HepG2 (cell line): ENCODE measurements at regions not wholly inside any gene's neighbourhood (a gene's known extent, or its start where the extent isn't known, plus 50 kb on each side); places are given as distances from the start of the nearest gene placed in this dataset.

ENCODE experiments used
- ARNTL ChIP-seq: sonication (generic); formaldehyde crosslinking; IDR thresholded peaks from 2 replicates; pipeline ENCODE4 v1.4.0; 2020; ENCODE audit warnings: mild to moderate bottlenecking, missing genetic modification reagents
- CTCF ChIP-seq: sonication (generic); formaldehyde crosslinking; IDR thresholded peaks from 2 replicates; pipeline ENCODE4 v1.5.0; 2020; ENCODE audit warnings: mild to moderate bottlenecking, missing genetic modification reagents, moderate library complexity
- EZH2 ChIP-seq: conservative IDR thresholded peaks from 2 replicates; pipeline ENCODE4 v1.6.1; 2012; ENCODE audit warnings: mild to moderate bottlenecking, low read depth, low read length, moderate library complexity
- FOXJ3 ChIP-seq: sonication (generic); formaldehyde crosslinking; IDR thresholded peaks from 2 replicates; pipeline ENCODE4 v1.4.0; 2020; ENCODE audit warnings: missing genetic modification reagents, mild to moderate bottlenecking, borderline replicate concordance
- IRF2 ChIP-seq: IDR thresholded peaks from 2 replicates; pipeline ENCODE4 v1.6.1; 2018; ENCODE audit warnings: missing genetic modification reagents, missing compliant biosample characterization
- MAX ChIP-seq: IDR thresholded peaks from 2 replicates; pipeline ENCODE4 v1.6.1; 2012; ENCODE audit warnings: inconsistent platforms
- NR3C1 ChIP-seq: sonication (generic); formaldehyde crosslinking; IDR thresholded peaks from 2 replicates; pipeline ENCODE4 v1.4.0; 2020; ENCODE audit warnings: missing genetic modification reagents
- TFE3 ChIP-seq: IDR thresholded peaks from 2 replicates; pipeline ENCODE4 v1.6.1; 2016
- ZNF33A ChIP-seq: sonication (generic); formaldehyde crosslinking; IDR thresholded peaks from 2 replicates; pipeline ENCODE4 v1.5.1; 2020; ENCODE audit warnings: missing genetic modification reagents, mild to moderate bottlenecking, moderate library complexity, borderline replicate concordance
- ZSCAN5A ChIP-seq: sonication (generic); formaldehyde crosslinking; IDR thresholded peaks from 2 replicates; pipeline ENCODE4 v1.8.0; 2022; ENCODE audit warnings: mild to moderate bottlenecking, missing genetic modification reagents, borderline replicate concordance

GRCh38 chr10:36669615-36670352 is 455.6 kb upstream of the ANKRD30A start:
- TF ChIP-seq EZH2 (no peak), ZSCAN5A (CRISPR knock-in tag) (no peak), ZNF33A (CRISPR knock-in tag) (no peak), ARNTL (CRISPR knock-in tag) (no peak), IRF2 (no peak), FOXJ3 (CRISPR knock-in tag) (no peak), CTCF (CRISPR knock-in tag) (no peak), TFE3 (CRISPR knock-in tag) (no peak), NR3C1 (CRISPR knock-in tag) (no peak), MAX (no peak)
